GM12878 (cell line): ENCODE measurements at regions not wholly inside any gene's neighbourhood (a gene's known extent, or its start where the extent isn't known, plus 50 kb on each side); places are given as distances from the start of the nearest gene placed in this dataset.

Experiments used
- ATAC-seq: fragments of 200-7000 bp; cut with Tn5 transposase; 3 replicates; pipeline ENCODE4 v1.9.1; 2020; ENCODE audit warnings: mild to moderate bottlenecking, moderate library complexity
- BruUV-seq: library from RNA; stranded (reverse); fragments of 400-500 nt; replicated peaks from 2 replicates; lab custom pipeline; 2021; lab: Mats Ljungman, UMichigan
- CTCF ChIA-PET: fragments of 300-600 bp; sonication (Branson Sonifier 250); formaldehyde crosslinking; extraction: SDS; loops from one replicate; lab custom pipeline; 2021; ENCODE audit warnings: inconsistent platforms; lab: Yijun Ruan, JAX
- POLR2A ChIA-PET: fragments of 350-600 bp; formaldehyde crosslinking; extraction: SDS; loops from one replicate; lab custom pipeline; 2021; ENCODE audit warnings: inconsistent platforms; lab: Charles Lee
- RAD21 ChIA-PET: fragments of 300-600 bp; sonication (Branson Sonifier 250); formaldehyde crosslinking; loops from one replicate; lab custom pipeline; 2023; ENCODE audit warnings: antibody characterized with exemption; ENCODE audit not compliant: unreplicated experiment; lab: Charles Lee
- SMC1A ChIA-PET: fragments of 300-600 bp; sonication (Branson Sonifier 250); formaldehyde crosslinking; loops from one replicate; lab custom pipeline; 2023; ENCODE audit not compliant: unreplicated experiment, uncharacterized antibody; lab: Charles Lee
- DNase-seq: peaks from one replicate; pipeline ENCODE4 v3.0.0-alpha.2; 2011; ENCODE audit warnings: low read depth, low spot score
- FAIRE-seq: peaks from 3 replicates; lab custom pipeline; 2011; peaks lifted over from hg19 to GRCh38; lab: Jason Lieb, UNC
- H2AFZ ChIP-seq: 2 replicates; pipeline ENCODE4 v1.6.0; 2011; ENCODE audit warnings: low read depth, low read length, control low read depth; ENCODE audit not compliant: control insufficient read depth
- H3K27ac ChIP-seq: 2 replicates; pipeline ENCODE4 v1.5.1; 2011; ENCODE audit warnings: control low read depth; ENCODE audit not compliant: control insufficient read depth, insufficient read depth
- H3K27me3 ChIP-seq, 2 experiments: replicated peaks in 1 of 2; 2 replicates each; pipeline versions ENCODE4 v1.6.0 to v1.6.1; 2011; ENCODE audit warnings: low read length in 1 of 2; ENCODE audit not compliant: control insufficient read depth in 2 of 2, insufficient read depth in 2 of 2
- H3K36me3 ChIP-seq, 2 experiments: 2 replicates each; pipeline ENCODE4 v1.5.1; 2011; ENCODE audit warnings: low read length in 1 of 2; ENCODE audit not compliant: control insufficient read depth in 2 of 2, insufficient read depth in 2 of 2
- H3K4me1 ChIP-seq: 2 replicates; pipeline ENCODE4 v1.6.1; 2011; ENCODE audit warnings: mild to moderate bottlenecking, low read length, moderate library complexity, mixed read lengths; ENCODE audit not compliant: control insufficient read depth, insufficient read depth
- H3K4me2 ChIP-seq: 2 replicates; pipeline ENCODE4 v1.6.0; 2011; ENCODE audit warnings: control low read depth; ENCODE audit not compliant: control insufficient read depth, insufficient read depth
- H3K4me3 ChIP-seq: fragments of 200-600 bp; sonication (generic); 2 replicates; pipeline ENCODE4 v1.5.1; 2016
- H3K79me2 ChIP-seq: 2 replicates; pipeline ENCODE4 v1.6.0; 2011; ENCODE audit warnings: low read length; ENCODE audit not compliant: control insufficient read depth, insufficient read depth
- H3K9ac ChIP-seq: 2 replicates; pipeline ENCODE4 v1.8.0; 2011; ENCODE audit warnings: low read length, control low read depth, mixed read lengths; ENCODE audit not compliant: control insufficient read depth, insufficient read depth
- H3K9me3 ChIP-seq: replicated peaks from 3 replicates; pipeline ENCODE4 v1.5.1; 2011; ENCODE audit warnings: mild to moderate bottlenecking, low read length; ENCODE audit not compliant: control insufficient read depth, insufficient read depth
- H4K20me1 ChIP-seq: 2 replicates; pipeline ENCODE4 v1.6.0; 2011; ENCODE audit not compliant: control insufficient read depth, insufficient read depth
- CBFB ChIP-seq: IDR thresholded peaks from 2 replicates; pipeline ENCODE4 v1.6.1; 2016; ENCODE audit warnings: antibody characterized with exemption, low read depth
- CREM ChIP-seq: IDR thresholded peaks from 2 replicates; pipeline ENCODE4 v1.6.1; 2014; ENCODE audit warnings: antibody characterized with exemption, low read depth
- DPF2 ChIP-seq: fragments of 450-650 bp; IDR thresholded peaks from 2 replicates; pipeline ENCODE4 v1.6.1; 2017; ENCODE audit warnings: mild to moderate bottlenecking
- GABPA ChIP-seq: IDR thresholded peaks from 2 replicates; pipeline ENCODE4 v1.6.1; 2014; ENCODE audit warnings: antibody characterized with exemption, low read depth, mild to moderate bottlenecking, inconsistent platforms
- IKZF2 ChIP-seq, 2 experiments: fragments of 450-650 bp; IDR thresholded peaks; 2 replicates each; pipeline ENCODE4 v1.6.1; 2017; ENCODE audit warnings: mild to moderate bottlenecking in 2 of 2, moderate library complexity in 2 of 2
- MTA3 ChIP-seq: IDR thresholded peaks from 2 replicates; pipeline ENCODE4 v1.6.1; 2012; ENCODE audit warnings: low read length, inconsistent platforms, borderline replicate concordance
- RB1 ChIP-seq: fragments of 450-650 bp; formaldehyde crosslinking; IDR thresholded peaks from 2 replicates; pipeline ENCODE4 v1.6.1; 2017; ENCODE audit warnings: mild to moderate bottlenecking, borderline replicate concordance
- SRF ChIP-seq, 2 experiments: IDR thresholded peaks; 2 replicates each; pipeline ENCODE4 v1.6.1; 2011; ENCODE audit warnings: low read depth in 2 of 2, low read length in 2 of 2, mild to moderate bottlenecking in 1 of 2, moderate library complexity in 1 of 2
- WRNIP1 ChIP-seq: IDR thresholded peaks from 2 replicates; pipeline ENCODE4 v1.6.1; 2011; ENCODE audit warnings: low read depth, low read length, improper control_type of control experiment, borderline replicate concordance
- WGBS: methylation state at CpG from one replicate; pipeline ENCODE4 v1.1.6; 2016; ENCODE audit warnings: low lambda C conversion rate; ENCODE audit not compliant: insufficient replicate concordance, insufficient coverage; ENCODE audit errors: missing lambda C conversion rate; 5-methylcytosine and 5-hydroxymethylcytosine counted together
- in situ Hi-C: fragments of 300-500 bp; cut with MboI; formaldehyde crosslinking; loops from 9 replicates; pipeline ENCODE4 v1.14.3; 2018; ENCODE audit warnings: mixed read lengths
- intact Hi-C: fragments of 100-400 bp; cut with micrococcal nuclease; formaldehyde crosslinking; loops from one replicate; pipeline ENCODE4 v1.14.2; 2022; ENCODE audit not compliant: unreplicated experiment
- TF ChIP-seq, protein P1 (sequence below): fragments of 450-650 bp; formaldehyde crosslinking; IDR thresholded peaks from 2 replicates; pipeline ENCODE4 v1.5.0; 2022; ENCODE audit warnings: mild to moderate bottlenecking, missing genetic modification characterization
- TF ChIP-seq, protein P2 (sequence below): fragments of 450-650 bp; IDR thresholded peaks from 2 replicates; pipeline ENCODE4 v1.6.1; 2017; ENCODE audit warnings: mild to moderate bottlenecking, low read depth, inconsistent platforms; ENCODE audit not compliant: poor library complexity, severe bottlenecking
- TF ChIP-seq, protein P3 (sequence below): fragments of 150-350 bp; IDR thresholded peaks from 2 replicates; pipeline ENCODE4 v1.6.1; 2016; ENCODE audit warnings: low read depth, low read length
- TF ChIP-seq, protein P4 (sequence below): fragments of 450-650 bp; IDR thresholded peaks from 2 replicates; pipeline ENCODE4 v1.6.1; 2017; ENCODE audit warnings: mild to moderate bottlenecking

DNA sequence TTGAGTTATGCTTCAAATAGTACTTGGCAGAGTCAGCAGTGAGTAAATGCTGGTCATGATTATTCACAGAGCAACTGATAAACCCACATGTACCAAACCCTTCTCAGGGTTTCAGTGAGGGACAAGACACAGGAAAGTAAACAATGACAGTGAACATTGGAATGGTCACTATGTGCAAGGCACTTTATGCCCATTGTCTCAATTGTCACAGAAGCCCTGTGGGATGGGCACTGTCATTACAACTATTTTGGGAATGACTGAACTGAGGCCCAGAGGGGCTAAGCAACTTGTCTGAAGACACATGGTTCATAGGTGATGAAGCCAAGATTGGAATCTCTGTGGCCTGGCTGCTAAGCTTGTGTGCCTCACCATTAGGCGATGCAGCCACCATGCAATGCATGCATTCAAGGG is 238.5 kb downstream of the RBM19 start:
- Histone ChIP-seq H3K9ac (no peak overlapping the region), H3K4me3 (no peak overlapping the region), H3K4me2 (no peak overlapping the region), H4K20me1 (no peaks in the 10 kb centered on the region), H2AFZ (no peak overlapping the region), H3K79me2 (no peaks in the 10 kb centered on the region), H3K27me3 (no peaks in the 10 kb centered on the region), H3K27ac (no peak overlapping the region), H3K9me3 (no peaks in the 10 kb centered on the region; the same call in 2 of the 3 replicates), H3K36me3 (no peaks in the 10 kb centered on the region), H3K4me1 (no peaks in the 10 kb centered on the region)
- ChIA-PET RAD21 (no interaction called here), SMC1A (no interaction called here), CTCF (no interaction called here), POLR2A (no interaction called here)
- BruUV-seq: no TSS peak
- 0% methylated on average over 1 of the region's 1 CpG for WGBS
- no peak for FAIRE-seq
- intact Hi-C loops (no loop called here), in situ Hi-C loops (no loop called here)
- no peak for DNase-seq
- no peak for ATAC-seq
- TF ChIP-seq WRNIP1: no peak
- TF ChIP-seq, protein P1, sequence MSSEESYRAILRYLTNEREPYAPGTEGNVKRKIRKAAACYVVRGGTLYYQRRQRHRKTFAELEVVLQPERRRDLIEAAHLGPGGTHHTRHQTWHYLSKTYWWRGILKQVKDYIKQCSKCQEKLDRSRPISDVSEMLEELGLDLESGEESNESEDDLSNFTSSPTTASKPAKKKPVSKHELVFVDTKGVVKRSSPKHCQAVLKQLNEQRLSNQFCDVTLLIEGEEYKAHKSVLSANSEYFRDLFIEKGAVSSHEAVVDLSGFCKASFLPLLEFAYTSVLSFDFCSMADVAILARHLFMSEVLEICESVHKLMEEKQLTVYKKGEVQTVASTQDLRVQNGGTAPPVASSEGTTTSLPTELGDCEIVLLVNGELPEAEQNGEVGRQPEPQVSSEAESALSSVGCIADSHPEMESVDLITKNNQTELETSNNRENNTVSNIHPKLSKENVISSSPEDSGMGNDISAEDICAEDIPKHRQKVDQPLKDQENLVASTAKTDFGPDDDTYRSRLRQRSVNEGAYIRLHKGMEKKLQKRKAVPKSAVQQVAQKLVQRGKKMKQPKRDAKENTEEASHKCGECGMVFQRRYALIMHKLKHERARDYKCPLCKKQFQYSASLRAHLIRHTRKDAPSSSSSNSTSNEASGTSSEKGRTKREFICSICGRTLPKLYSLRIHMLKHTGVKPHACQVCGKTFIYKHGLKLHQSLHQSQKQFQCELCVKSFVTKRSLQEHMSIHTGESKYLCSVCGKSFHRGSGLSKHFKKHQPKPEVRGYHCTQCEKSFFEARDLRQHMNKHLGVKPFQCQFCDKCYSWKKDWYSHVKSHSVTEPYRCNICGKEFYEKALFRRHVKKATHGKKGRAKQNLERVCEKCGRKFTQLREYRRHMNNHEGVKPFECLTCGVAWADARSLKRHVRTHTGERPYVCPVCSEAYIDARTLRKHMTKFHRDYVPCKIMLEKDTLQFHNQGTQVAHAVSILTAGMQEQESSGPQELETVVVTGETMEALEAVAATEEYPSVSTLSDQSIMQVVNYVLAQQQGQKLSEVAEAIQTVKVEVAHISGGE (CRISPR knock-in tag): no peak
- TF ChIP-seq MTA3: no peak
- no peak for TF ChIP-seq CBFB
- TF ChIP-seq, protein P2, sequence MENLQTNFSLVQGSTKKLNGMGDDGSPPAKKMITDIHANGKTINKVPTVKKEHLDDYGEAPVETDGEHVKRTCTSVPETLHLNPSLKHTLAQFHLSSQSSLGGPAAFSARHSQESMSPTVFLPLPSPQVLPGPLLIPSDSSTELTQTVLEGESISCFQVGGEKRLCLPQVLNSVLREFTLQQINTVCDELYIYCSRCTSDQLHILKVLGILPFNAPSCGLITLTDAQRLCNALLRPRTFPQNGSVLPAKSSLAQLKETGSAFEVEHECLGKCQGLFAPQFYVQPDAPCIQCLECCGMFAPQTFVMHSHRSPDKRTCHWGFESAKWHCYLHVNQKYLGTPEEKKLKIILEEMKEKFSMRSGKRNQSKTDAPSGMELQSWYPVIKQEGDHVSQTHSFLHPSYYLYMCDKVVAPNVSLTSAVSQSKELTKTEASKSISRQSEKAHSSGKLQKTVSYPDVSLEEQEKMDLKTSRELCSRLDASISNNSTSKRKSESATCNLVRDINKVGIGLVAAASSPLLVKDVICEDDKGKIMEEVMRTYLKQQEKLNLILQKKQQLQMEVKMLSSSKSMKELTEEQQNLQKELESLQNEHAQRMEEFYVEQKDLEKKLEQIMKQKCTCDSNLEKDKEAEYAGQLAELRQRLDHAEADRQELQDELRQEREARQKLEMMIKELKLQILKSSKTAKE: no peak
- TF ChIP-seq, protein P3, sequence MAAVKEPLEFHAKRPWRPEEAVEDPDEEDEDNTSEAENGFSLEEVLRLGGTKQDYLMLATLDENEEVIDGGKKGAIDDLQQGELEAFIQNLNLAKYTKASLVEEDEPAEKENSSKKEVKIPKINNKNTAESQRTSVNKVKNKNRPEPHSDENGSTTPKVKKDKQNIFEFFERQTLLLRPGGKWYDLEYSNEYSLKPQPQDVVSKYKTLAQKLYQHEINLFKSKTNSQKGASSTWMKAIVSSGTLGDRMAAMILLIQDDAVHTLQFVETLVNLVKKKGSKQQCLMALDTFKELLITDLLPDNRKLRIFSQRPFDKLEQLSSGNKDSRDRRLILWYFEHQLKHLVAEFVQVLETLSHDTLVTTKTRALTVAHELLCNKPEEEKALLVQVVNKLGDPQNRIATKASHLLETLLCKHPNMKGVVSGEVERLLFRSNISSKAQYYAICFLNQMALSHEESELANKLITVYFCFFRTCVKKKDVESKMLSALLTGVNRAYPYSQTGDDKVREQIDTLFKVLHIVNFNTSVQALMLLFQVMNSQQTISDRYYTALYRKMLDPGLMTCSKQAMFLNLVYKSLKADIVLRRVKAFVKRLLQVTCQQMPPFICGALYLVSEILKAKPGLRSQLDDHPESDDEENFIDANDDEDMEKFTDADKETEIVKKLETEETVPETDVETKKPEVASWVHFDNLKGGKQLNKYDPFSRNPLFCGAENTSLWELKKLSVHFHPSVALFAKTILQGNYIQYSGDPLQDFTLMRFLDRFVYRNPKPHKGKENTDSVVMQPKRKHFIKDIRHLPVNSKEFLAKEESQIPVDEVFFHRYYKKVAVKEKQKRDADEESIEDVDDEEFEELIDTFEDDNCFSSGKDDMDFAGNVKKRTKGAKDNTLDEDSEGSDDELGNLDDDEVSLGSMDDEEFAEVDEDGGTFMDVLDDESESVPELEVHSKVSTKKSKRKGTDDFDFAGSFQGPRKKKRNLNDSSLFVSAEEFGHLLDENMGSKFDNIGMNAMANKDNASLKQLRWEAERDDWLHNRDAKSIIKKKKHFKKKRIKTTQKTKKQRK: no peak
- TF ChIP-seq, protein P4, sequence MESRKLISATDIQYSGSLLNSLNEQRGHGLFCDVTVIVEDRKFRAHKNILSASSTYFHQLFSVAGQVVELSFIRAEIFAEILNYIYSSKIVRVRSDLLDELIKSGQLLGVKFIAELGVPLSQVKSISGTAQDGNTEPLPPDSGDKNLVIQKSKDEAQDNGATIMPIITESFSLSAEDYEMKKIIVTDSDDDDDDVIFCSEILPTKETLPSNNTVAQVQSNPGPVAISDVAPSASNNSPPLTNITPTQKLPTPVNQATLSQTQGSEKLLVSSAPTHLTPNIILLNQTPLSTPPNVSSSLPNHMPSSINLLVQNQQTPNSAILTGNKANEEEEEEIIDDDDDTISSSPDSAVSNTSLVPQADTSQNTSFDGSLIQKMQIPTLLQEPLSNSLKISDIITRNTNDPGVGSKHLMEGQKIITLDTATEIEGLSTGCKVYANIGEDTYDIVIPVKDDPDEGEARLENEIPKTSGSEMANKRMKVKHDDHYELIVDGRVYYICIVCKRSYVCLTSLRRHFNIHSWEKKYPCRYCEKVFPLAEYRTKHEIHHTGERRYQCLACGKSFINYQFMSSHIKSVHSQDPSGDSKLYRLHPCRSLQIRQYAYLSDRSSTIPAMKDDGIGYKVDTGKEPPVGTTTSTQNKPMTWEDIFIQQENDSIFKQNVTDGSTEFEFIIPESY: no peak
- no peak for TF ChIP-seq GABPA
- no peak for TF ChIP-seq DPF2
- TF ChIP-seq SRF (IDR thresholded peaks at IDR 0.05; ENCODE audit: low read depth in 2 of 2, low read length in 2 of 2): no peak
- TF ChIP-seq IKZF2 (IDR thresholded peaks at IDR 0.05): no peak
- no peak for TF ChIP-seq RB1
- no peak for TF ChIP-seq CREM
